Endothelial cell (in vitro differentiated cells): ENCODE measurements at regions not wholly inside any gene's neighbourhood (a gene's known extent, or its start where the extent isn't known, plus 50 kb on each side); places are given as distances from the start of the nearest gene placed in this dataset.
A peak's percentile ranks its signal among the peaks of the same experiment; 100 is the strongest.
"Not testable (repeated sequence)": the region's sequence is repeated elsewhere in the genome, so short reads cannot be mapped to it uniquely, and the experiment has no call there.

Experiments used
- DNase-seq: peaks from one replicate; pipeline ENCODE4 v3.0.0; 2021; ENCODE audit warnings: low spot score
- H3K27ac Mint-ChIP-seq: one replicate; pipeline ENCODE4 v1.8.0; 2021; ENCODE audit warnings: mixed read lengths, inconsistent platforms; ENCODE audit not compliant: unreplicated experiment
- H3K27me3 Mint-ChIP-seq: one replicate; pipeline ENCODE4 v1.8.0; 2021; ENCODE audit warnings: mild to moderate bottlenecking, moderate library complexity, mixed read lengths, inconsistent platforms; ENCODE audit not compliant: unreplicated experiment
- H3K36me3 Mint-ChIP-seq: one replicate; pipeline ENCODE4 v1.8.0; 2021; ENCODE audit warnings: mild to moderate bottlenecking, low read depth, mixed read lengths, inconsistent platforms; ENCODE audit not compliant: unreplicated experiment
- H3K4me1 Mint-ChIP-seq: one replicate; pipeline ENCODE4 v1.8.0; 2021; ENCODE audit warnings: mild to moderate bottlenecking, mixed read lengths, inconsistent platforms; ENCODE audit not compliant: unreplicated experiment
- H3K4me3 Mint-ChIP-seq: one replicate; pipeline ENCODE4 v1.8.0; 2021; ENCODE audit warnings: mild to moderate bottlenecking, mixed read lengths, inconsistent platforms; ENCODE audit not compliant: unreplicated experiment
- H3K9me3 Mint-ChIP-seq: one replicate; pipeline ENCODE4 v1.8.0; 2021; ENCODE audit warnings: mixed read lengths, inconsistent platforms; ENCODE audit not compliant: unreplicated experiment
- TF ChIP-seq, protein P1 (sequence below): fragments of 200-600 bp; sonication (generic); IDR thresholded peaks from one replicate; pipeline ENCODE4 v1.5.0; 2021; ENCODE audit warnings: antibody characterized with exemption; ENCODE audit not compliant: unreplicated experiment

DNA sequence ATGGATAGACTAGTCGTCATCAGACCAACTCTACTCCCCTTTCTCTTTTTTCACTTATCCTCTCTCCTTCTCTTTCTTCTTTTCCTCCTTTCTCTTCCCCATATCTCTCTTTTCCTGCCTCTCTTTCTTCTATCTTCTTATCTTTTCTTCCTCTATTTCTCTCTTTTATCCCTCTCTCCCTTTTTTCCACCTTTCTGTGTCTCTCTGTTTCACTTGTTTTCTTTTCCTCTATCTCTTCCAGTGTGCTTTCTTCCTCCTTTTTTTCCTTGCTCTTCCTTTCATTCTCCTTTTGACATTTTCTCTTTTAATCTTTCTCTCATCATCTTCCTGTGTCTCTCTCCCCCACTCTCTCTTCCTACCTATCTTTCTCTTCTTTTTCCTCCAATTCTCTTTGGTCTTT is 159.0 kb upstream of the PTGFR start:
- peaks cover 8% of the 10 kb centered on the region for H3K4me1 Mint-ChIP-seq
- H3K36me3 Mint-ChIP-seq: no peaks in the 10 kb centered on the region
- no peak overlapping the region for H3K27ac Mint-ChIP-seq
- no peak overlapping the region for H3K4me3 Mint-ChIP-seq
- H3K9me3 Mint-ChIP-seq: no peaks in the 10 kb centered on the region
- DNase-seq: no peak
- TF ChIP-seq, protein P1, sequence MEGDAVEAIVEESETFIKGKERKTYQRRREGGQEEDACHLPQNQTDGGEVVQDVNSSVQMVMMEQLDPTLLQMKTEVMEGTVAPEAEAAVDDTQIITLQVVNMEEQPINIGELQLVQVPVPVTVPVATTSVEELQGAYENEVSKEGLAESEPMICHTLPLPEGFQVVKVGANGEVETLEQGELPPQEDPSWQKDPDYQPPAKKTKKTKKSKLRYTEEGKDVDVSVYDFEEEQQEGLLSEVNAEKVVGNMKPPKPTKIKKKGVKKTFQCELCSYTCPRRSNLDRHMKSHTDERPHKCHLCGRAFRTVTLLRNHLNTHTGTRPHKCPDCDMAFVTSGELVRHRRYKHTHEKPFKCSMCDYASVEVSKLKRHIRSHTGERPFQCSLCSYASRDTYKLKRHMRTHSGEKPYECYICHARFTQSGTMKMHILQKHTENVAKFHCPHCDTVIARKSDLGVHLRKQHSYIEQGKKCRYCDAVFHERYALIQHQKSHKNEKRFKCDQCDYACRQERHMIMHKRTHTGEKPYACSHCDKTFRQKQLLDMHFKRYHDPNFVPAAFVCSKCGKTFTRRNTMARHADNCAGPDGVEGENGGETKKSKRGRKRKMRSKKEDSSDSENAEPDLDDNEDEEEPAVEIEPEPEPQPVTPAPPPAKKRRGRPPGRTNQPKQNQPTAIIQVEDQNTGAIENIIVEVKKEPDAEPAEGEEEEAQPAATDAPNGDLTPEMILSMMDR: no peak
- peaks cover 3% of the 10 kb centered on the region for H3K27me3 Mint-ChIP-seq

DNA sequence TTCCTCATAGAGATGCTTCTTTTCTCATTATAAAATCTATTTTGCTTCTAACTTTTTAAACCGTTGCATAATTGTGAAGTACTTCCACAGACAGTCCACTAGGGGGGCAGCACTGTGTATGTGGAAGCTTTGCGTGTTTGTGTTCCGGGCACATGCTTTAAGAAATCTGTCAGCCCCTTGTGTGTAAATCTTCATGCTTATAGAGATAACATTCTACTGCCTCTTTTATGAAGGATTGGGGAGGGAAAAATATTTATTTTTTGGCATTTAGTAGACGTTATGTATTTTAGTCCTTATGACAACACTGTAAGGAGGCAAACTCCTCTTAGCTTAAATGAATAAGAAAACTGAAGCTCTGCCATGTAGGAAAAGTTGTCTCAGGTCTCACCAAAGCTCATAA is 157.3 kb upstream of the PTGFR start:
- Mint-ChIP-seq H3K4me1 (peaks cover 8% of the 10 kb centered on the region), H3K36me3 (no peaks in the 10 kb centered on the region), H3K27me3 (no peaks in the 10 kb centered on the region), H3K27ac (no peak overlapping the region), H3K9me3 (no peaks in the 10 kb centered on the region), H3K4me3 (no peak overlapping the region)
- TF ChIP-seq, protein P1: peak; percentile 92
- no peak for DNase-seq

DNA sequence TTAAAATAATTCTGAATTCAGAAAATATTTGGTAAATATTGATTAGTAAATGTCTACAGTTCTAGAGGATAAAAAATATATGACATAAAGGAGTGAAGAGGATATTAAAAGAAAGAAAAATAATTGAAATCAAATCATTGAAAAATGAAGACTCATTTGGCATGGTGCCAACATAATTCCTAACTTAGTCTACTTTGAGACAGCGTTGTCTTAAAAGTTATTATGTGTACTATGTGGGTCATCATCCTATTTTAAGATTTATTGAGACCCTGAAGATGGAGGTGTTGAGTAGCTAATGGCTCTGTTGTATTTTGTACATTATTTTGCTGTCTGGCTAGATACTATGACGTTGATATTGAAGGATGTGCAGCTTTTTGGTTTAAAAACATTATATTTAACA is 156.7 kb upstream of the PTGFR start:
- Mint-ChIP-seq H3K4me1 (peaks cover 3% of the 10 kb centered on the region), H3K27ac (no peak overlapping the region), H3K27me3 (no peaks in the 10 kb centered on the region), H3K4me3 (no peak overlapping the region), H3K9me3 (no peaks in the 10 kb centered on the region), H3K36me3 (no peaks in the 10 kb centered on the region)
- no peak for DNase-seq
- TF ChIP-seq, protein P1: no peak

DNA sequence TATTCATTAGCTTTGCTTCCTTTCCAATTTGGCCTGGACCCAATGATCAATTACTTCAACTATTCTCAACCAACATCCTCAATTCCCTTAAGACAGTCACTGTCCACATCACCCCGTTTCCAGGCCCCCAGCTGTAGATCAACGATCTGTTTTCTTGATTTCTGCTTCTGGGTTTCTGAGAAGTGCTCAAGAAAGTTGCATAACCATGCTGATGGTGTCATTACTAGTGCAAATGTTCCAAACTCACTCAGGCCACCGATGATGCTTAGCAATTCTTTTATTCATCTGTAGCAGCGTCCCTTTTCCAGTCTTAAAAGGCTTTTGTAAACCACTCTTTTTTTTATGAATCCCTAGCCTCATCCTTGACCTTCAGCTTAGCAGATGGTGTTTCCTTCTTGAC is 155.8 kb upstream of the PTGFR start:
- no peaks in the 10 kb centered on the region for H3K4me1 Mint-ChIP-seq
- H3K27ac Mint-ChIP-seq: no peak overlapping the region
- no peaks in the 10 kb centered on the region for H3K36me3 Mint-ChIP-seq
- DNase-seq: no peak
- TF ChIP-seq, protein P1: no peak
- H3K4me3 Mint-ChIP-seq: no peak overlapping the region
- no peaks in the 10 kb centered on the region for H3K27me3 Mint-ChIP-seq
- H3K9me3 Mint-ChIP-seq: no peaks in the 10 kb centered on the region

DNA sequence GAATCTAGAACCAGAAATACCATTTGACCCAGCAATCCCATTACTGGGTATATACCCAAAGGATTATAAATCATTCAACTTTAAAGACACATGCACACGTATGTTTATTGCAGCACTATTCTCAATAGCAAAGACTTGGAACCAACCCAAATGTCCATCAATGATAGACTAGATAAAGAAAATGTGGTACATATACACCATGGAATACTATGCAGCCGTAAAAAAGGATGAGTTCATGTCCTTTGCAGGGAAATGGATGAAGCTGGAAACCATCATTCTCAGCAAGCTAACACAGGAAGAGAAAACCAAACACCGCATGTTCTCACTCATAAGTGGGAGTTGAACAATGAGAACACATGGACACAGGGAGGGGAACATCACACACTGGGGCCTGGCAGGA is 154.0 kb upstream of the PTGFR start:
- not testable (repeated sequence) for H3K4me3 Mint-ChIP-seq, H3K36me3 Mint-ChIP-seq, H3K4me1 Mint-ChIP-seq, H3K27me3 Mint-ChIP-seq, DNase-seq, H3K9me3 Mint-ChIP-seq, H3K27ac Mint-ChIP-seq

DNA sequence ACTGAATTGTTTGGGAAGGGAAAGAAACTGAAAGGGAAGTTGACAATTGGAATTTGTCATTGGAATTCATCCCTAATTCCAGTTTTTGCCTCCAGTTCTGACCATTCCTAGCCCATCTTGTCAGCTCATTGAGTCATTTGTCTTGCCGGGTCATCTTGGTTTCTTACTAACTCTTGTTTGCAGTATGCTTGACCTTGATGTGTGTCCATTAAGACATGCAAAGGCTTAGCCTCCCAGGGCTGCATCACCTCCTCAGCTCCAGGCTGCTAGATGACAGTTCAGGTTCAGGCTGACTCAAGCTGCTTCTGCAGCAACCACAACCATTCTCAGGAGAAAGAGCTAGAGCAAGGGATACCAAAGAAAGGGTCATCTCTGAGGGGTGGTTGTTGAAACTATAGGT is 151.3 kb upstream of the PTGFR start:
- Mint-ChIP-seq H3K4me3 (no peak overlapping the region), H3K9me3 (no peaks in the 10 kb centered on the region), H3K27me3 (no peaks in the 10 kb centered on the region), H3K27ac (no peak overlapping the region), H3K4me1 (no peaks in the 10 kb centered on the region), H3K36me3 (no peaks in the 10 kb centered on the region)
- TF ChIP-seq, protein P1: no peak
- DNase-seq: no peak
